T-helper 9 cell (primary cell): ENCODE measurements at regions not wholly inside any gene's neighbourhood (a gene's known extent, or its start where the extent isn't known, plus 50 kb on each side); places are given as distances from the start of the nearest gene placed in this dataset.
"Not testable (repeated sequence)": the region's sequence is repeated elsewhere in the genome, so short reads cannot be mapped to it uniquely, and the experiment has no call there.

Experiments used
- DNase-seq: peaks from one replicate; pipeline ENCODE4 v3.0.0-alpha.2; 2020

DNA sequence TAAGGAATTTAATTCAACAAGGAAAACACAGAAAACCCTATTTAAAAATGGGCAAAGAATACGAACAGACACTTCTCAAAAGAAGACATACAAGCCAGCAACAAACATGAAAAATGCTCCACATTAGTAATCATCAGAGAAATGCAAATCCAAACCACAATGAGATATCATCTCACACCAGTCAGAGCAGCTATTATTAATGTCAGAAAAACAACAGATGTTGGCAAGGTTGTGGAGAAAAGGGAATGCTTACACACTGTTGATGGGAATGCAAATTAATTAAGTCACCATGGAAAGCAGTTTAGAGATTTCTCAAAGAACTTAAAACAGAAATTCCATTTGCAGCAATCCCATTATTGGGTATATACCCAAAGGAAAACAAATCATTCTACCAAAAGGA, 55.2 kb downstream of the GCC1 start:
- no peak for DNase-seq

- no peak for DNase-seq
These were observed 57.8 kb downstream of the GCC1 start for GRCh38 chr7:127527561-127527960.

- DNase-seq, result no peak
These were observed 59.4 kb downstream of the GCC1 start for GRCh38 chr7:127525866-127526480.

DNA sequence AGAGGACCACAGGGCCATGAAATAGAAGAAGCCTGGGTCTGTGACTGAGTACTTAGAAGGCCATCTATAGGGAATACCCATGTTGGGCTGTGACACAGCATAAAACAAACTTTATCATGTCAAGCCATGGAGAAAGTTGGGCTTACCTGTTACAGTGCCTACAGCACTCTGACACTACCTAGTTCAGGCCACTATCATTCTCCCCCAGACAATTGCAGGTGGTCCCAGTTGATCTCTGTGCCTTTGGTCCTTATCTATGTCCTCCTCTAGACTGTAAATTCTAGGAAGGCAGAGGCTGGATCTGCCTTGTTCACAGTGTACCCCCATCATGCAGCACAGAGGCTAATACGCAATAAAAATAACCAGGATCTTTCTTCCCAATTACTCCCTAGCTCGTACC, 69.1 kb downstream of the GCC1 start:
- DNase-seq, result no peak

GRCh38 chr7:127514499-127514898, 70.9 kb downstream of the GCC1 start:
- no peak for DNase-seq

DNA sequence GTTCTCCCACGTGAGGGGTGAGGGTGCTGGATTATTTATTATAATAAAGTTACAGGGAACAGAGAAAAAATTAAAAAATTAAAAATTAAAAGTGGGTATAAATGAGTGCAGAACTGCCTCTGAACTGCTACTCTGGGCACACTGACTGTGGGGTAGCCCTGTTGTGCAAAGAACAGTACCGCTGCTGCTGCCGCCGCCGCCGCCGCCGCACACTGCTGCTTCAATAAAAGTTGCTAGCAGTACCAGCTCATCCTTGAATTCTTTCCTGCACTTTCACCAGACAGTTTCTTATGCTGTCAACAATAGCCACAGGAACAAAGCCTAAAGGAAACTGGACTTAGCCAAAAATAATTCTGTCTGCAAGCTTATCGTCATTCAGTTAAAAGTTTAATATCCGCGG, 72.1 kb downstream of the GCC1 start:
- DNase-seq, result no peak

DNA sequence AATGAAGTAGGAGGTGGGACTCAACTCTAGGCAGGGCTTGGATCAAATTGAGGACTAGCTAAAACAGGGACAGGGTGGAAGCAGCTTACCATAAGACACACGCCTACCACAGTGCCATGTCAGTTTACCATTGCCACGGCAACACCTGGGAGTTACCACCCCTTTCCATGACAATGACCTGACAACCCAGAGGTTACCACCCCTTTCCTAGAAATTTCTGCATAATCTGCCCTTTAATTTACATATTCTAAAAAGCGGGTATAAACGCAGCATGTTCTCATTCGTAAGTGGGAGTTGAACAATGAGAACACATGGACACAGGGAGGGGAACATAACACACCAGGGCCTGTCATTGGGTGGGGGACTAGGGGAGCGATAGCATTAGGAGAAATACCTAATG, 72.7 kb downstream of the GCC1 start:
- no peak for DNase-seq

- DNase-seq, result no peak
These were observed 80.7 kb downstream of the GCC1 start for GRCh38 chr7:127504715-127505114.

- no peak for DNase-seq
These were observed 83.6 kb downstream of the GCC1 start for GRCh38 chr7:127501817-127502216.

DNA sequence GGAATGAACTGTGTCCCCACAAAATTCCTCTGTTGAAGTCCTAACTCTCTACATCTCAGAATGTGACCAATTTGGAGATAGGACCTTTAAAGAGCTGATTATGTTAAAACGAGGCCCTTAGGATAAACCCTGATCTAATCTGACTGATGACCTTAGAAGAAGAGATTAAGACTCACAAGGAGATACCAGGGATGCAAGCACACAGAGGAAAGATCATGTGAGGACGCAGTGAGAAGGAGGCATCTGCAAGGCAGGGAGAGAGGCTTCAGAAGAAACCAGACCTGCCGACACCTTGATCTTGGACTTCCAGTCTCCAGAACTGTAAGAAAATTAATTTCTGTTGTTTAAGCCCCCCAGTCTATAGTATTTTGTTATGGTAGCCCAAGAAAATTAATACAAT, 94.9 kb upstream of the ZNF800 start:
- no peak for DNase-seq

DNA sequence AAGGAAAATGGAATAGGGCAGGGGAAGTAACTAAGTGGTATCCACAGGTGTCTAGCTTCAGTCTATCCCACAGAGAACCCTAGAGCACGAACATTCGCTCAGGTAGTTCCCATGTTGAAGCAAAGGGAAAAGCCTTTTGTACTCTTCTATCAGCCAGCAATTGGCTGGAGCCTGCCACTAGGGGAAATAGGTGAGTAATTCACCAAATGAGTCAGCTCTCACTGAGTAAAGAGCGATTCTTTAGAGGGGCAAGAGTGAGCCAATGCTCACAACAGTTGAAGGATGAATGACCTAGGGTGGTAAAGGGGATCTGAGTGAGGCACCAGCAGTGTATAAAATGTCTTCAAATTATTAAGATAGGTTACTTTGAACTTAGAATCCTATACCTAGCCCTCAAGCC, 94.1 kb upstream of the ZNF800 start:
- no peak for DNase-seq

- no peak for DNase-seq
These were observed 93.0 kb upstream of the ZNF800 start for GRCh38 chr7:127485482-127485881.

GRCh38 chr7:127484954-127485353, 92.4 kb upstream of the ZNF800 start:
- no peak for DNase-seq

DNA sequence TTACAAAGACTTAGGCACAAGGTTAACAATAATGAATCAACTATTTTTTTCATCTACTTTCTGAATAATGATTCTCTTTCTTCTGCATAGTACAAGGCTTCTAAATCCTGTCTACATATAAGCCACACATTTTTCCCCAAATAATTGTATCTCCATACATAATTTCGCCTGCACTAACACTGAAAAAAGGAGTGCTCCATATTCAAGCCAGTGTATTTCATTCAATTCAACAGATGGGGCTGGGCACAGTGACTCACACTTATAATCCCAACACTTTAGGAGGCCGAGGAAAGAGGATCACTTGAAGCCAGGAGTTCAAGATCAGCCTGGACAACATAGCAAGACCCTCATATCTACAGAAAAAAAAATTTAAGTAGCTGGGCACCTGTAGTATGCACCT, 86.0 kb upstream of the ZNF800 start:
- no peak for DNase-seq

DNA sequence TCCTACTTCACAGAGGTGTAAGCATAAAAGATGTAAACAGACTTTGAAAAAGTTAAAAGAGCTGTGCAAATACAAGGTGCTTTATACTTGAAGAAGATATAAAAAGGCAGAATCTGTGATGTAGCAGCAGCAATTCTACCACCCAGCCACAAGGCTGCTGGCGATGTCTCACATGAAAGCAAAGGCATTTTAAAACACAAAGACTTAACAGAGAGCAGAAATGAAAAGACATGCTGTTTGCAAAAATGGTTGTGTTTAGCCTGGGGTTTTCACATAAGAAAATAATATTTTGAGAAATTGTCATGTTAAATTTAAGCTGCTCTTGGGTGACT, 85.5 kb upstream of the ZNF800 start:
- no peak for DNase-seq

- no peak for DNase-seq
These were observed 85.0 kb upstream of the ZNF800 start for GRCh38 chr7:127477295-127478023.

GRCh38 chr7:127476618-127477017, 84.1 kb upstream of the ZNF800 start:
- no peak for DNase-seq

DNA sequence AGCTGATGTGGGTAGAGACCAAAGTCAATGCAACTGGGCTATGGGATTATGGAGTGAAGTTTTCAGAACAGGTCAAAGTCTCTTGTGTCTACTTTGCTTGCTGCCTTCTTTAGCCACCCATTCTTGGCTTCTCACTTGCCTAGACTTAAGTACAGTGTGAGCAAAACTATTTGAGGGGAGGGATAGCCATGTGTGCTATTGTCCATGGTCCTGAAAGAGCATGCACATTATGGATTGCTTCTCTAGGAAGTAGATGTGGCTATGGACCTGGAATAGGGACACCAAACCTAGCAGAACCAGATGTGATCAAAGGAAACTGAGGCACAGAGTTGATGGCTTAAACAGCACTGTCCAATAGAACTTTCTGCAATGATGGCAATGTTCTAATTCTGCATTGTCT, 81.9 kb upstream of the ZNF800 start:
- no peak for DNase-seq

GRCh38 chr7:127473409-127473808, 80.9 kb upstream of the ZNF800 start:
- no peak for DNase-seq

DNA sequence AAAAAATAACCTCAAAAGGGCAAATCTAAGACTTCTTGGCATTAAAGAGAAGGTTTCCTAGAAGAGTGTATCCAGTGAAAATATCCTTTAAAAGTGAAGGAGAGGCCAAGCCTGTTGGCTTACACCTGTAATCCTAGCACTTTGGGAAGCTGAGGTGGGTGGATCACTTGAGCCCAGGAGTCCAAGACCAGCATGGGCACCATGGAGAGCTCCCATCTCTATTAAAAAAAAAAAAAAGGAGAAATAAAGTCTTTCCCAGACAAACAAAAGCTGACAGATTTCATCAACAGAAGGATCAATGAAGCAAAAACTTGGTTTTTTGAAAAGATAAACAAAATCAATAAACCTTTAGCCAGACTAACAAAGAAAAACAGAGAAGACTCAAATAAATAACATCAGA, 67.6 kb upstream of the ZNF800 start:
- DNase-seq, result no peak

GRCh38 chr7:127451258-127451657, 58.8 kb upstream of the ZNF800 start:
- DNase-seq, result not testable (repeated sequence)

DNA sequence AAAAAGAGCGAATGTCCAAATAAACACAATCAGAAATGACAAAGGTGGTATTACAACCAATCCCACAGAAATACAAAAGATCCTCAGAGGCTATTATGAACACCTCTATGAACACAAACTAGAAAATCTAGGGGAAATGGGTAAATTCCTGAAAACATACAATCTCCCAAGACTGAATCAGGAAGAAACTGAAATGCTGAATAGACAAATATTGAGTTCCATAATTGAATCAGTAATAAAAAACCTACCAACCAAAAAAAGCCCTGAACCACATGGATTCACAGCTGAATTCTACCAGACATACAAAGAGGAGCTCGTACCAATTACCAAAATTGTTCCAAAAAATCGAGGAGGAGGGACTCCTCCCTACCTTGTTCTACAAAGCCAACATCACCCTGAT, 56.1 kb upstream of the ZNF800 start:
- DNase-seq, result no peak

DNA sequence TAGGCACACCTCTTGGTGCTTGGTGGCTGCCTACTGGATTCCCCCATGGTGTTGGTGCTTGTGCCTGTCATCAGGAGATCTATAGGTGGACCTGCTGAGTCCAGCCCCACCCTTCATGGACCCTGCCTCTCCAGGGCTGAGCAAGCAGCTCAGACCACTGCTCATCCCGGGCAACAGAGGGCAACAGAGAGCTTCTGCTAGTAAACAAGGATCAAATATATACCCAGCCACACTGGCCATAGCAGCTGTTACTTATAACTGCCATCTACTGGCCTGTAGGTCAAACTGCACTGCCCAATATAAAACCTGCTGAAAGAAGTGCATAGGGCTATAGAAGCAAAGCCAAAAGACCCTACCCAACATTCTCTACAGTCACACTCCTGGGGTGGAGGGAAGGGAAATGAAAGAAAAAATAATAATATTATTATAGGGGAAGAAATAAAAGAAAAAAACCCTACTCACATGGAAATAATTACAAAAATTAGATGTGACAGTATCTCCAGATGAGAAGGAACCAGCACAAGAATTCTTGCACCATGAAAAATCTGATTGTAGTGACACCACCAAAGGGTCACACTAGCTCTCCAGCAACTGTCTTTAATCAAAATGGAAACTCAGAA, 54.9 kb upstream of the ZNF800 start:
- peak; percentile 9 for DNase-seq

DNA sequence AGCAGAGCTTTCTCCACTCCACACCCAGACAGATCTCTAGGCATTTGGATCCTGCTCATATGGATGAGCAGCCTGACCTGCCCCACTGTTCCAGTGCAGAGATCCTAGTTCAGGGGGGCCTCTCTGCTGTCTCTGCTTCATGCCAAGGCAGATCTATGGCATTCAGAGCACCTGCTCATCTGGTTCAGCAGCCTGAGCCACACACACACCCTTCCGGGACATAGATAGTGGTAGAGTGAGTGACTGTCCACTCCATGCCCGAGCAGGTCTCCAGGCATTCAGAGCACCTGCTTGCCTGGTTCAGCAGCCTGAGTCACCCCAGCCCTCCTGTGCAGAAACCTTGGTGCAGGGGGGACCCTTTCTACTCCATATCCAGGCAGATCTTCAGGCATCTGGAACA, 54.3 kb upstream of the ZNF800 start:
- no peak for DNase-seq
